ENCODE measurements at regions not wholly inside any gene's neighbourhood (a gene's known extent, or its start where the extent isn't known, plus 50 kb on each side); places are given as distances from the start of the nearest gene placed in this dataset.

DNA sequence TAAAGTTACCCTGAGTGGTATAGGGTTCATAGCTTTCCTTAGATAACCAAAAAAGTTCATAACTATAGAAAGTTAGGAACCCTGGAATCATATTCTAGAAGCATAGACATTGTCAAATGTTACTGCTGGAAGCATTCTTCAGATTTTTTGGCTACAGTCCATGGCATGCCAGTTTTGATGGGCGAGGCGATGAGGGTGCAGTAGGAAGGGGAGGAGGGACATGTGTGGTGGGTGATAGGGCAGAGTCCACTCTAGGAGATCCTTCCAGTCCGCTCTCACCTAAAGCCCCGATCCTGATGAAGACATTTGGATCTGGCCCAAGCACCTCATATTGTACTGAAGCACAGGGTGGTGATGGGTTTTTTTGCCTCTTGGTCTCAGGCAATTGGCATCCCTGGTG lies 91.8 kb downstream of the HRH4 start:
- Histone ChIP-seq H3K9me3 (replicated peaks) (no peaks in the 10 kb centered on the region), H3K27ac (replicated peaks) (no peak overlapping the region), H3K4me3 (no peak overlapping the region), H3K27me3 (ENCODE audit: low read depth) (peaks cover 12% of the 10 kb centered on the region), H3K36me3 (no peaks in the 10 kb centered on the region), H3K4me1 (no peaks in the 10 kb centered on the region)
- TF ChIP-seq, protein P1, sequence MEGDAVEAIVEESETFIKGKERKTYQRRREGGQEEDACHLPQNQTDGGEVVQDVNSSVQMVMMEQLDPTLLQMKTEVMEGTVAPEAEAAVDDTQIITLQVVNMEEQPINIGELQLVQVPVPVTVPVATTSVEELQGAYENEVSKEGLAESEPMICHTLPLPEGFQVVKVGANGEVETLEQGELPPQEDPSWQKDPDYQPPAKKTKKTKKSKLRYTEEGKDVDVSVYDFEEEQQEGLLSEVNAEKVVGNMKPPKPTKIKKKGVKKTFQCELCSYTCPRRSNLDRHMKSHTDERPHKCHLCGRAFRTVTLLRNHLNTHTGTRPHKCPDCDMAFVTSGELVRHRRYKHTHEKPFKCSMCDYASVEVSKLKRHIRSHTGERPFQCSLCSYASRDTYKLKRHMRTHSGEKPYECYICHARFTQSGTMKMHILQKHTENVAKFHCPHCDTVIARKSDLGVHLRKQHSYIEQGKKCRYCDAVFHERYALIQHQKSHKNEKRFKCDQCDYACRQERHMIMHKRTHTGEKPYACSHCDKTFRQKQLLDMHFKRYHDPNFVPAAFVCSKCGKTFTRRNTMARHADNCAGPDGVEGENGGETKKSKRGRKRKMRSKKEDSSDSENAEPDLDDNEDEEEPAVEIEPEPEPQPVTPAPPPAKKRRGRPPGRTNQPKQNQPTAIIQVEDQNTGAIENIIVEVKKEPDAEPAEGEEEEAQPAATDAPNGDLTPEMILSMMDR (IDR thresholded peaks at IDR 0.05; ENCODE audit: borderline replicate concordance): no peak
- intact Hi-C loops (cut with micrococcal nuclease): no loop called here
- no peak for DNase-seq

DNA sequence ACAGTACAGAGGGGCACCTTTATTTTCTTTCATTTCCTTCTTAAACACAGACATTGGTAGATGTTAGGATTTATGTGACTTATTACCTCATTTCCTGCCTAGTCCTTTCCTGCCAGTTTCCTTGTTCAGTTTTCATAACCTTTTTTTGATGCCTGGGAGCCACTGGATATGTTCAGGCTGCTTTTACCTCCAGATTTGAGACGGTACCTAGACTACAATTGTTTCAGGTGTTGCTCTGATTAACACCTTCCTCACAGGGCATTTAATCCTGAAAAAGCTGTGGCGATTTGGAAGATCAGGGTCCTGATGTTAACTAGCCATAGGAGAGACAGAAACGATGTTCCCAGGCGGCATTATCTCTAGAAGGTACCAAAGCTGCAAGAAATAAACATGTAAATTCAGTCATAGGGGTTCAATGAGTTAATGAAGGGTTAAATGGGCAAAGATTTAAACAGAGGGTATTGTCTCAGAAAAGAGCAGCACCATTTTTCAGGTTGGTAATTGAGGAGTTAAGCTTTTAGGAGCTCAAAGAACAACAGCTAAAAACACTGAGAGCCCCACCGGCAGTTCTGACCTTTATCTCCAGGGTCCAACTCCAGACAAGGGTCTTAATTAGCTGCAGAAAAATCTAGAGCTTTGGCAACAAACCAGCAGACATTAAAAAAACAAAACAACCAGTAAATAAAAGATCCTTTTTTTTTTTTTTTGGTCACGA lies 93.3 kb downstream of the HRH4 start:
- DNase-seq: no peak
- Histone ChIP-seq H3K27me3 (ENCODE audit: low read depth) (peaks cover 23% of the 10 kb centered on the region), H3K27ac (replicated peaks) (no peak overlapping the region), H3K36me3 (no peaks in the 10 kb centered on the region), H3K4me3 (no peak overlapping the region), H3K9me3 (replicated peaks) (no peaks in the 10 kb centered on the region), H3K4me1 (no peaks in the 10 kb centered on the region)
- intact Hi-C loops (cut with micrococcal nuclease): no loop called here
- TF ChIP-seq, protein P1 (IDR thresholded peaks at IDR 0.05; ENCODE audit: borderline replicate concordance): no peak

DNA sequence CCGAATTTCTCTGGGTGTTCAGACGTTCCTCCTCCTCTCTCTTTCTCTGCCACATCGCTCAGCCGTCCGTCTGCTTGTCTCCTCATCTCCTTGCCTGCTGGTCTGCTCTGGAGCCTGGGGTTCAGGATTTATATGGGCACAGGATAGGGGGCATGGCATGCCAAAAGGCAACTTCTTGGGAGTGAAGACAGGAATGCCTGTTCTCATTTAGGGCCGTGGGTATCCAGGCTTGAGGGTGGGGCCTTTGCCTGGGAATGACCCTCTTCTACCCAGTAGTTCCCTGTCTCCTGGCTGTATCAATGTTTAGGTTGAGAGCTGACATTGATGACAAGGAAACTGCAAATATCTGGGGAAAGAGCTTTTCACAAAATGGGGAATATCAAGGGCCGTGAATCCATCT lies 98.0 kb downstream of the HRH4 start:
- Histone ChIP-seq H3K27me3 (ENCODE audit: low read depth) (peaks cover 68% of the 10 kb centered on the region), H3K9me3 (replicated peaks) (no peaks in the 10 kb centered on the region), H3K27ac (replicated peaks) (no peak overlapping the region), H3K36me3 (no peaks in the 10 kb centered on the region), H3K4me1 (no peaks in the 10 kb centered on the region), H3K4me3 (no peak overlapping the region)
- intact Hi-C loops (cut with micrococcal nuclease): no loop called here
- no peak for DNase-seq
- TF ChIP-seq, protein P1 (IDR thresholded peaks at IDR 0.05; ENCODE audit: borderline replicate concordance): no peak

DNA sequence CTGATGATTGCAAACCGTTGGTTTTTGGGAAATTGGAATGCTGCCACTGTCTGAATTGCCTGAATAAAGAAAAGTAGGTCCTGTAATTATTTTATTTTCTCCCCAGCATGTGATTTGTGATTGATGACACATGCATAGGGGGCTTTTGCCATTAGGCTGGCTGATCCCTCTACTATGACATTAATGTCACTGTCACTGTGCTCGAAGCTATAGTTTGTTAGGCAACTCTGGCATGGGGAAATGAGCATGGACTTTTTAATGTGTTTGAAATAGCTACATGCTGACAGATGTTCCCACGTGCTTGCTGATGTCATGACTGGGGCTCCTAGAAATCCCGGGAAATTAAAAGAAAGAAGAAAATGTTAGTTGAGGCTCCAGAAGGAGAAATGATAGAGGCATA lies 99.1 kb downstream of the HRH4 start:
- TF ChIP-seq, protein P1 (IDR thresholded peaks at IDR 0.05; ENCODE audit: borderline replicate concordance): no peak
- no peak for DNase-seq
- H3K27me3 ChIP-seq (ENCODE audit: low read depth): peaks cover 73% of the 10 kb centered on the region
- H3K9me3 ChIP-seq (replicated peaks): no peaks in the 10 kb centered on the region
- H3K4me1 ChIP-seq: no peaks in the 10 kb centered on the region
- no peak overlapping the region for H3K4me3 ChIP-seq
- no peak overlapping the region for H3K27ac ChIP-seq (replicated peaks)
- intact Hi-C loops (cut with micrococcal nuclease): no loop called here
- no peaks in the 10 kb centered on the region for H3K36me3 ChIP-seq

DNA sequence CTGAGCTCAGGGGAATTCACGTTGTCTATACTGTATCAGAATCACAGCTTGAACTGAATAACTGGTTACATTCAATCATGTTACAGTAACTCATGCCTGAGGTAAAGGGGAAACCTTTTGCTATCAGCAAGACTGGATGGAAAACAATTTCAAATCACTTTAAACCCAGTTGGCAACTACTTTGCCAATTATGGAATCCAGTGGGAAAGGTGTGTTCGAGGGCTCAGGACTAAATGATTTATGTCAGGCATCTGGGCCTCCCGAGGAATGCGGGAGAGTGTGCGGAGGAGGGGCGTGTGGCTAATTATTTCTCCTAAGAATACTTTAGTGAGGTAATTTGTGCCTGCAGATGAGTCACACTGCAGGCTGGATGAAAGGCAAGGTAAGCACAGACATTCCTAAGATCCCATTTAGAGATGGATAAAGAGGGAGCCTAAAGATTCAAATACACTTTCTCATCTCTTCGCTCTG lies 100.1 kb downstream of the HRH4 start:
- Histone ChIP-seq H3K9me3 (replicated peaks) (no peaks in the 10 kb centered on the region), H3K27me3 (ENCODE audit: low read depth) (peaks cover 69% of the 10 kb centered on the region), H3K27ac (replicated peaks) (no peak overlapping the region), H3K36me3 (no peaks in the 10 kb centered on the region), H3K4me3 (no peak overlapping the region), H3K4me1 (no peaks in the 10 kb centered on the region)
- TF ChIP-seq, protein P1 (IDR thresholded peaks at IDR 0.05; ENCODE audit: borderline replicate concordance): no peak
- DNase-seq: no peak
- intact Hi-C loops (cut with micrococcal nuclease): no loop called here

Data from left ventricle myocardium inferior (tissue), 1 donor.